ENCODE measurements at regions not wholly inside any gene's neighbourhood (a gene's known extent, or its start where the extent isn't known, plus 50 kb on each side); places are given as distances from the start of the nearest gene placed in this dataset.
"Not testable (repeated sequence)": the region's sequence is repeated elsewhere in the genome, so short reads cannot be mapped to it uniquely, and the experiment has no call there.

GRCh38 chr6:134795691-134796090 is 154.2 kb downstream of the ALDH8A1 start:
- no peak overlapping the region for H3K4me3 ChIP-seq (ENCODE audit: low read depth, low read length)

GRCh38 chr6:134795001-134795400 is 154.9 kb downstream of the ALDH8A1 start:
- Histone ChIP-seq H3K4me3 (ENCODE audit: low read depth, low read length) (no peak overlapping the region), H3K4me2 (ENCODE audit: low read length) (no peak overlapping the region), H3K9ac (no peak overlapping the region), H3K27me3 (ENCODE audit: control insufficient read depth, insufficient read depth, low read length) (no peaks in the 10 kb centered on the region), H3K36me3 (ENCODE audit: control insufficient read depth, insufficient read depth, low read length) (no peaks in the 10 kb centered on the region), H3K27ac (no peak overlapping the region), H2AFZ (no peak overlapping the region), H3K9me3 (ENCODE audit: control insufficient read depth, low read length) (no peaks in the 10 kb centered on the region), H3K79me2 (no peaks in the 10 kb centered on the region), H3K4me1 (no peaks in the 10 kb centered on the region)
- TF ChIP-seq CTCF (IDR thresholded peaks at IDR 0.05): no peak

More at GRCh38 chr6:134795691-134796090, 154.2 kb downstream of the ALDH8A1 start:
- no peak for TF ChIP-seq CTCF (IDR thresholded peaks at IDR 0.05)
- Histone ChIP-seq H3K9me3 (ENCODE audit: control insufficient read depth, low read length) (no peaks in the 10 kb centered on the region), H3K4me1 (no peaks in the 10 kb centered on the region), H3K36me3 (ENCODE audit: control insufficient read depth, insufficient read depth, low read length) (no peaks in the 10 kb centered on the region), H3K9ac (no peak overlapping the region), H3K4me2 (ENCODE audit: low read length) (no peak overlapping the region), H3K79me2 (no peaks in the 10 kb centered on the region), H3K27me3 (ENCODE audit: control insufficient read depth, insufficient read depth, low read length) (no peaks in the 10 kb centered on the region), H2AFZ (peak overlapping the region; percentile 13), H3K27ac (no peak overlapping the region)

- H3K9ac ChIP-seq; H2AFZ ChIP-seq; H3K4me3 ChIP-seq (ENCODE audit: low read depth, low read length); H3K27ac ChIP-seq; H3K79me2 ChIP-seq; H3K9me3 ChIP-seq (ENCODE audit: control insufficient read depth, low read length); H3K4me1 ChIP-seq; H3K27me3 ChIP-seq (ENCODE audit: control insufficient read depth, insufficient read depth, low read length); H3K36me3 ChIP-seq (ENCODE audit: control insufficient read depth, insufficient read depth, low read length); H3K4me2 ChIP-seq (ENCODE audit: low read length): not testable (repeated sequence)
These were observed 158.6 kb downstream of the ALDH8A1 start for GRCh38 chr6:134791243-134791843.

GRCh38 chr6:134787261-134787877 is 162.5 kb downstream of the ALDH8A1 start:
- H3K79me2 ChIP-seq: no peaks in the 10 kb centered on the region
- H3K27ac ChIP-seq: no peak overlapping the region
- no peaks in the 10 kb centered on the region for H3K36me3 ChIP-seq (ENCODE audit: control insufficient read depth, insufficient read depth, low read length)
- no peaks in the 10 kb centered on the region for H3K27me3 ChIP-seq (ENCODE audit: control insufficient read depth, insufficient read depth, low read length)
- H2AFZ ChIP-seq: peak overlapping the region; percentile 21
- H3K9me3 ChIP-seq (ENCODE audit: control insufficient read depth, low read length): no peaks in the 10 kb centered on the region
- H3K4me1 ChIP-seq: no peaks in the 10 kb centered on the region
- H3K4me3 ChIP-seq (ENCODE audit: low read depth, low read length): no peak overlapping the region
- no peak overlapping the region for H3K9ac ChIP-seq
- TF ChIP-seq CTCF (IDR thresholded peaks at IDR 0.05): no peak
- H3K4me2 ChIP-seq (ENCODE audit: low read length): no peak overlapping the region

GRCh38 chr6:134784336-134784735 is 165.6 kb downstream of the ALDH8A1 start:
- no peak overlapping the region for H3K27ac ChIP-seq
- no peaks in the 10 kb centered on the region for H3K4me1 ChIP-seq
- no peak overlapping the region for H3K4me3 ChIP-seq (ENCODE audit: low read depth, low read length)
- no peak for TF ChIP-seq CTCF (IDR thresholded peaks at IDR 0.05)
- H3K4me2 ChIP-seq (ENCODE audit: low read length): no peak overlapping the region
- no peak overlapping the region for H3K9ac ChIP-seq
- H3K27me3 ChIP-seq (ENCODE audit: control insufficient read depth, insufficient read depth, low read length): no peaks in the 10 kb centered on the region
- H3K36me3 ChIP-seq (ENCODE audit: control insufficient read depth, insufficient read depth, low read length): no peaks in the 10 kb centered on the region
- H3K79me2 ChIP-seq: no peaks in the 10 kb centered on the region
- no peaks in the 10 kb centered on the region for H3K9me3 ChIP-seq (ENCODE audit: control insufficient read depth, low read length)
- no peak overlapping the region for H2AFZ ChIP-seq
